ENCODE measurements at regions not wholly inside any gene's neighbourhood (a gene's known extent, or its start where the extent isn't known, plus 50 kb on each side); places are given as distances from the start of the nearest gene placed in this dataset.
"Not testable (repeated sequence)": the region's sequence is repeated elsewhere in the genome, so short reads cannot be mapped to it uniquely, and the experiment has no call there.

- POLR2A ChIA-PET: no interaction called here
- CTCF ChIA-PET: interaction anchor here (0.7 kb wide), 1 partner anchor 121 kb away, joined by 5 read pairs; no protein-coding TSS in a partner anchor
These were observed 198.5 kb upstream of the GADL1 start for GRCh38 chr3:31092748-31093589.

- POLR2A ChIA-PET: no interaction called here
- CTCF ChIA-PET: interaction anchor here (0.7 kb wide), 1 partner anchor 122 kb away, joined by 5 read pairs; no protein-coding TSS in a partner anchor
These were observed 199.1 kb upstream of the GADL1 start for GRCh38 chr3:31093606-31094005.

GRCh38 chr3:31094048-31094447 is 199.6 kb upstream of the GADL1 start:
- ChIA-PET CTCF (no interaction called here), POLR2A (no interaction called here)

- ChIA-PET POLR2A (no interaction called here), CTCF (no interaction called here)
These were observed 200.8 kb upstream of the GADL1 start for GRCh38 chr3:31095255-31095654.

GRCh38 chr3:31096661-31097395 is 202.4 kb upstream of the GADL1 start:
- ChIA-PET POLR2A (no interaction called here), CTCF (interaction anchor here (0.6 to 1.0 kb wide), 2 partner anchors 8 to 15 kb away, joined by 3 to 4 read pairs; no protein-coding TSS in a partner anchor)

GRCh38 chr3:31100519-31100918 is 206.1 kb upstream of the GADL1 start:
- CTCF ChIA-PET: no interaction called here

GRCh38 chr3:31101285-31101684 is 206.8 kb upstream of the GADL1 start:
- CTCF ChIA-PET, POLR2A ChIA-PET: not testable (repeated sequence)

More at GRCh38 chr3:31100519-31100918, 206.1 kb upstream of the GADL1 start:
- POLR2A ChIA-PET: interaction anchor here (1.1 kb wide), 1 partner anchor 19 kb away, joined by 5 read pairs; no protein-coding TSS in a partner anchor

GRCh38 chr3:31102196-31102879 is 207.9 kb upstream of the GADL1 start:
- CTCF ChIA-PET: no interaction called here

GRCh38 chr3:31103181-31103580 is 208.7 kb upstream of the GADL1 start:
- POLR2A ChIA-PET: no interaction called here
- CTCF ChIA-PET: no interaction called here

More at GRCh38 chr3:31102196-31102879, 207.9 kb upstream of the GADL1 start:
- POLR2A ChIA-PET: no interaction called here

GRCh38 chr3:31103623-31104180 is 209.2 kb upstream of the GADL1 start:
- ChIA-PET CTCF (no interaction called here), POLR2A (no interaction called here)

GRCh38 chr3:31105011-31105410 is 210.6 kb upstream of the GADL1 start:
- POLR2A ChIA-PET: no interaction called here
- CTCF ChIA-PET: interaction anchor here (1.3 kb wide), 1 partner anchor 9 kb away, joined by 4 read pairs; no protein-coding TSS in a partner anchor

- ChIA-PET CTCF (interaction anchor here (1.3 kb wide), 1 partner anchor 9 kb away, joined by 4 read pairs; no protein-coding TSS in a partner anchor), POLR2A (interaction anchor here (0.6 kb wide), 1 partner anchor 140 kb away, joined by 3 read pairs; no protein-coding TSS in a partner anchor)
These were observed 211.1 kb upstream of the GADL1 start for GRCh38 chr3:31105438-31106077.

GRCh38 chr3:31106204-31106603 is 211.7 kb upstream of the GADL1 start:
- ChIA-PET POLR2A (no interaction called here), CTCF (no interaction called here)

- POLR2A ChIA-PET: no interaction called here
- CTCF ChIA-PET: no interaction called here
These were observed 212.5 kb upstream of the GADL1 start for GRCh38 chr3:31106912-31107311.

- POLR2A ChIA-PET: no interaction called here
- CTCF ChIA-PET: no interaction called here
These were observed 220.4 kb upstream of the GADL1 start for GRCh38 chr3:31114929-31115283.

- POLR2A ChIA-PET, CTCF ChIA-PET: not testable (repeated sequence)
These were observed 221.1 kb upstream of the GADL1 start for GRCh38 chr3:31115531-31115930.

GRCh38 chr3:31116651-31117050 is 222.2 kb upstream of the GADL1 start:
- CTCF ChIA-PET: no interaction called here
- POLR2A ChIA-PET: no interaction called here

- POLR2A ChIA-PET: no interaction called here
- CTCF ChIA-PET: interaction anchor here (0.8 kb wide), 1 partner anchor 9 kb away, joined by 3 read pairs; no protein-coding TSS in a partner anchor
These were observed 223.4 kb upstream of the GADL1 start for GRCh38 chr3:31117854-31118253.

- CTCF ChIA-PET: no interaction called here
- POLR2A ChIA-PET: no interaction called here
These were observed 229.9 kb upstream of the GADL1 start for GRCh38 chr3:31124373-31124772.
